ENCODE measurements at regions not wholly inside any gene's neighbourhood (a gene's known extent, or its start where the extent isn't known, plus 50 kb on each side); places are given as distances from the start of the nearest gene placed in this dataset.

GRCh38 chr12:115491511-115492250, 785.8 kb downstream of the MED13L start:
- H2AFZ ChIP-seq (ENCODE audit: low read length) = no peak overlapping the region
- H3K9me3 ChIP-seq (ENCODE audit: insufficient read depth, low read depth, low read length) = no peaks in the 10 kb centered on the region; the same call in 1 of the 2 replicates
- H3K27me3 ChIP-seq (ENCODE audit: insufficient read depth, low read length, poor library complexity, severe bottlenecking) = no peaks in the 10 kb centered on the region
- no peaks in the 10 kb centered on the region for H3K9me2 ChIP-seq (replicated peaks; ENCODE audit: low read depth, low read length)
- no peak overlapping the region for H3K4me3 ChIP-seq (ENCODE audit: low read length, poor library complexity, severe bottlenecking)
- no peak overlapping the region for H3K4me2 ChIP-seq (ENCODE audit: low read depth, low read length, poor library complexity, severe bottlenecking)
- H3K36me3 ChIP-seq (ENCODE audit: insufficient read depth, low read length) = no peaks in the 10 kb centered on the region
- no peaks in the 10 kb centered on the region for H3F3A ChIP-seq (ENCODE audit: low read depth)
- no peaks in the 10 kb centered on the region for H4K20me1 ChIP-seq (ENCODE audit: insufficient read depth, low read length, poor library complexity, severe bottlenecking)
- no peaks in the 10 kb centered on the region for H3K79me2 ChIP-seq (ENCODE audit: insufficient read depth, low read length)
- H3K4me1 ChIP-seq (ENCODE audit: insufficient read depth, low read length, poor library complexity, severe bottlenecking) = no peaks in the 10 kb centered on the region
- no peak overlapping the region for H3K9ac ChIP-seq (ENCODE audit: low read depth, low read length, poor library complexity, severe bottlenecking)
- no peak for TF ChIP-seq EZH2phosphoT487 (IDR thresholded peaks at IDR 0.05; ENCODE audit: borderline replicate concordance)
- no peak for TF ChIP-seq CTCF (conservative IDR thresholded peaks at IDR 0.05; ENCODE audit: low read length)

GRCh38 chr12:115489253-115489652, 788.2 kb downstream of the MED13L start:
- no peaks in the 10 kb centered on the region for H3K9me2 ChIP-seq (replicated peaks; ENCODE audit: low read depth, low read length)
- no peaks in the 10 kb centered on the region; the same call in 1 of the 2 replicates for H3K9me3 ChIP-seq (ENCODE audit: insufficient read depth, low read depth, low read length)
- no peaks in the 10 kb centered on the region for H4K20me1 ChIP-seq (ENCODE audit: insufficient read depth, low read length, poor library complexity, severe bottlenecking)
- no peak overlapping the region for H3K4me3 ChIP-seq (ENCODE audit: low read length, poor library complexity, severe bottlenecking)
- no peaks in the 10 kb centered on the region for H3K79me2 ChIP-seq (ENCODE audit: insufficient read depth, low read length)
- no peaks in the 10 kb centered on the region for H3F3A ChIP-seq (ENCODE audit: low read depth)
- no peak overlapping the region for H3K4me2 ChIP-seq (ENCODE audit: low read depth, low read length, poor library complexity, severe bottlenecking)
- no peak overlapping the region for H3K9ac ChIP-seq (ENCODE audit: low read depth, low read length, poor library complexity, severe bottlenecking)
- H3K4me1 ChIP-seq (ENCODE audit: insufficient read depth, low read length, poor library complexity, severe bottlenecking) = no peaks in the 10 kb centered on the region
- no peaks in the 10 kb centered on the region for H3K27me3 ChIP-seq (ENCODE audit: insufficient read depth, low read length, poor library complexity, severe bottlenecking)
- H3K36me3 ChIP-seq (ENCODE audit: insufficient read depth, low read length) = no peaks in the 10 kb centered on the region
- TF ChIP-seq EZH2phosphoT487 (IDR thresholded peaks at IDR 0.05; ENCODE audit: borderline replicate concordance) = no peak
- TF ChIP-seq CTCF (conservative IDR thresholded peaks at IDR 0.05; ENCODE audit: low read length) = no peak
- no peak overlapping the region for H2AFZ ChIP-seq (ENCODE audit: low read length)

GRCh38 chr12:115485967-115486366, 791.5 kb downstream of the MED13L start:
- Histone ChIP-seq H3K36me3 (ENCODE audit: insufficient read depth, low read length) (no peaks in the 10 kb centered on the region), H3K4me2 (ENCODE audit: low read depth, low read length, poor library complexity, severe bottlenecking) (no peak overlapping the region), H3K4me1 (ENCODE audit: insufficient read depth, low read length, poor library complexity, severe bottlenecking) (no peaks in the 10 kb centered on the region), H3F3A (ENCODE audit: low read depth) (no peaks in the 10 kb centered on the region), H2AFZ (ENCODE audit: low read length) (no peak overlapping the region), H3K27me3 (ENCODE audit: insufficient read depth, low read length, poor library complexity, severe bottlenecking) (no peaks in the 10 kb centered on the region), H3K9me2 (replicated peaks; ENCODE audit: low read depth, low read length) (no peaks in the 10 kb centered on the region), H3K9me3 (ENCODE audit: insufficient read depth, low read depth, low read length) (no peaks in the 10 kb centered on the region), H4K20me1 (ENCODE audit: insufficient read depth, low read length, poor library complexity, severe bottlenecking) (no peaks in the 10 kb centered on the region), H3K79me2 (ENCODE audit: insufficient read depth, low read length) (no peaks in the 10 kb centered on the region), H3K4me3 (ENCODE audit: low read length, poor library complexity, severe bottlenecking) (no peak overlapping the region), H3K9ac (ENCODE audit: low read depth, low read length, poor library complexity, severe bottlenecking) (no peak overlapping the region)
- no peak for TF ChIP-seq EZH2phosphoT487 (IDR thresholded peaks at IDR 0.05; ENCODE audit: borderline replicate concordance)
- no peak for TF ChIP-seq CTCF (conservative IDR thresholded peaks at IDR 0.05; ENCODE audit: low read length)

All from Loucy (cell line).